Heart left ventricle (tissue), 16 donors: ENCODE measurements at regions not wholly inside any gene's neighbourhood (a gene's known extent, or its start where the extent isn't known, plus 50 kb on each side); places are given as distances from the start of the nearest gene placed in this dataset.

Experiments
- ATAC-seq, 4 donors: fragments of 200-7000 bp; cut with Tn5 transposase; one replicate each; pipeline ENCODE4 v1.9.1; 2020 to 2022; ENCODE audit warnings: moderate library complexity in 4 of 4, mild to moderate bottlenecking in 3 of 4, moderate number of reproducible peaks in 1 of 4
- DNase-seq, 5 donors: peaks; one replicate each; pipeline ENCODE4 v3.0.0-alpha.2; 2020
- H3K27ac ChIP-seq, 12 donors: fragments of 200-600 bp; sonication (generic) in 4 of 12; one replicate each; pipeline versions ENCODE4 v1.5.0 to v1.8.0; 2016 to 2022; ENCODE audit warnings: mild to moderate bottlenecking in 2 of 12
- H3K27me3 ChIP-seq, 9 donors: fragments of 200-600 bp; sonication (generic) in 2 of 9; one replicate each; pipeline versions ENCODE4 v1.5.1 to v1.8.0; 2016 to 2022; ENCODE audit warnings: mild to moderate bottlenecking in 3 of 9
- H3K36me3 ChIP-seq, 9 donors: fragments of 200-600 bp; sonication (generic) in 2 of 9; one replicate each; pipeline versions ENCODE4 v1.5.0 to v1.8.0; 2018 to 2022; ENCODE audit warnings: mild to moderate bottlenecking in 2 of 9
- H3K4me1 ChIP-seq, 12 donors: fragments of 200-600 bp; sonication (generic) in 4 of 12; one replicate each; pipeline versions ENCODE4 v1.5.0 to v1.8.0; 2016 to 2022; ENCODE audit warnings: mild to moderate bottlenecking in 3 of 12
- H3K4me3 ChIP-seq, 12 donors: fragments of 200-600 bp; sonication (generic) in 4 of 12; one replicate each; pipeline versions ENCODE4 v1.5.0 to v1.8.0; 2017 to 2022; ENCODE audit warnings: mild to moderate bottlenecking in 9 of 12, moderate library complexity in 4 of 12
- H3K9me3 ChIP-seq, 12 donors: fragments of 200-600 bp; sonication (generic) in 4 of 12; one replicate each; pipeline versions ENCODE4 v1.5.0 to v1.8.0; 2016 to 2022; ENCODE audit warnings: mild to moderate bottlenecking in 1 of 12
- POLR2A ChIP-seq, 2 donors: fragments of 450-650 bp; IDR thresholded peaks; one replicate each; pipeline ENCODE4 v1.6.1; 2017; ENCODE audit warnings: antibody characterized with exemption in 2 of 2, mild to moderate bottlenecking in 2 of 2, moderate library complexity in 2 of 2
- WGBS, 4 donors: extraction: QIAGEN DNeasy Blood & Tissue Kit in 2 of 4; methylation state at CpG; one replicate each; pipeline versions ENCODE4 v1.1.5 to v1.1.7; 2013 to 2018; 5-methylcytosine and 5-hydroxymethylcytosine counted together
- intact Hi-C, 10 donors: fragments of 100-400 bp; cut with DNase I; formaldehyde crosslinking; loops; one replicate each; pipeline versions ENCODE4 v1.11.1 to v1.14.2; 2022
- TF ChIP-seq, protein P1 (sequence below), 12 donors: fragments of 200-600 bp; sonication (generic) in 4 of 12; IDR thresholded peaks; one replicate each; pipeline versions ENCODE4 v1.5.0 to v1.8.0; 2018 to 2022; ENCODE audit warnings: antibody characterized with exemption in 12 of 12, mild to moderate bottlenecking in 5 of 12
- donor health status: ischemic (EF 13 %, LVEDD 7.1; RV severe dilation, severe dysfunction).
- donor health status: healthy with polysubstance abuse.
- donor health status: DM: no; HTN: yes; CAD: no.
- donor health status: DM: no; HTN: no; CAD: no.
- donor health status: ischemic (EF 25% LVEDD 6.9; RV normal size, moderate dysfunction).
- donor health status: ischemic (EF 25% LVEDD 5.7; RV mildly dilated, moderate dysfunction).
- donor health status: healthy.
- donor health status: DM: yes; HTN: yes; CAD: no.
- donor health status: ischemic (EF 35%, LVEDD 5.7; RV mildly dilated, moderate dysfunction).
- donor health status: nonischemic (EF 11% LVEDD 7.7; RV severe dilation, severe dysfunction).
- donor health status: DM: yes; HTN: yes; CAD: no.
- donor health status: PGD.
- donor health status: ischemic (EF 29% LVEDD 5.4; RV normal size, mild dysfunction).
- donor health status: nonischemic (EF 23%, LVEDD 6.1; RV moderate dilation, normal function).

DNA sequence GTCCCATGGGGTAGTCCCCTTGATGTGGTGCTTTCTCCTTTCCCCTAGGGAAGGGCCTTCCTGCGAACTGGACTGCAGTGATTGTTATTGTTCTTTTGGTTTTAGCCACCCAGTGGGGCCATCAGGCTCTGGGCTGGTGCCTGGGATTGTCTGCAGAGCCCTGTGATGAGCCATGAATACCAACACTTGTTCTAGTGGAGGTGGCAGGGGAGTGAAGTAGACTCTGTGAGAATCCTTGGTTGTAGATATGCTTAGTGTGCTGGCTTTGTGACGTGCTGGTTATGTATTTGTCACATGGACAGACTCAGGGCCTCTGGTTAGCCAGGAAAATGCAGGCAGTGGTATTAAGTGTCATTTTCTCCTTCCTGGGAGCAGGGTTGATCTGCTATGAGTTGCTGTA, 51.8 kb upstream of the NDUFB4 start:
- TF ChIP-seq, protein P1, sequence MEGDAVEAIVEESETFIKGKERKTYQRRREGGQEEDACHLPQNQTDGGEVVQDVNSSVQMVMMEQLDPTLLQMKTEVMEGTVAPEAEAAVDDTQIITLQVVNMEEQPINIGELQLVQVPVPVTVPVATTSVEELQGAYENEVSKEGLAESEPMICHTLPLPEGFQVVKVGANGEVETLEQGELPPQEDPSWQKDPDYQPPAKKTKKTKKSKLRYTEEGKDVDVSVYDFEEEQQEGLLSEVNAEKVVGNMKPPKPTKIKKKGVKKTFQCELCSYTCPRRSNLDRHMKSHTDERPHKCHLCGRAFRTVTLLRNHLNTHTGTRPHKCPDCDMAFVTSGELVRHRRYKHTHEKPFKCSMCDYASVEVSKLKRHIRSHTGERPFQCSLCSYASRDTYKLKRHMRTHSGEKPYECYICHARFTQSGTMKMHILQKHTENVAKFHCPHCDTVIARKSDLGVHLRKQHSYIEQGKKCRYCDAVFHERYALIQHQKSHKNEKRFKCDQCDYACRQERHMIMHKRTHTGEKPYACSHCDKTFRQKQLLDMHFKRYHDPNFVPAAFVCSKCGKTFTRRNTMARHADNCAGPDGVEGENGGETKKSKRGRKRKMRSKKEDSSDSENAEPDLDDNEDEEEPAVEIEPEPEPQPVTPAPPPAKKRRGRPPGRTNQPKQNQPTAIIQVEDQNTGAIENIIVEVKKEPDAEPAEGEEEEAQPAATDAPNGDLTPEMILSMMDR (IDR thresholded peaks at IDR 0.05), result no peak
- no peak for TF ChIP-seq POLR2A (IDR thresholded peaks at IDR 0.05)
- no peaks in the 10 kb centered on the region for H3K4me1 ChIP-seq
- no peaks in the 10 kb centered on the region for H3K36me3 ChIP-seq
- WGBS, 4 donors, result 38 to 76% (median 70%) methylated on average over 2 of the region's 2 CpGs
- H3K27ac ChIP-seq, result no peak overlapping the region
- intact Hi-C loops, result no loop called here
- no peaks in the 10 kb centered on the region for H3K27me3 ChIP-seq
- peaks cover 0 to 43% (median 23%) of the 10 kb centered on the region in 12 donors for H3K9me3 ChIP-seq
- peak in 1 of 4 donors; percentile 27 for ATAC-seq
- no peak overlapping the region for H3K4me3 ChIP-seq
- DNase-seq, result no peak

DNA sequence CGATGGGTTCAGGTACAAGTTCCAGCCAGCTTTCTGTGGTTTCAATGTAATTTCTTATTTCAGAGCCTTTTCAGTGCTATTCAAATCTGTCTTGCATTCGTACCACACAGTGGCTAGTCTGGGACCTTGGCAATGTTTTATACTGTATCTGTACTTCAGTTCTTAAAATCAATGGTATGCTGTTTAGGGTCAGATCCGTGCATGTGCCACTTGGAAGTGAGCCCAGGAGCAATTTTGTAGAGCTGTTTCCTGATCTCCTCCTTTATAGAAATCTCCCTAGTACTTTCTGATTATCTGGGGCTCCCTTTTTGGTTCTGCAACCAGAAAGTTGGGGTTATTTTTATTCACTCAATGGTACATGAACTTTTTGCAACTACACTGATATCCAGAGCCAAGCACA, 59.5 kb upstream of the NDUFB4 start:
- no peaks in the 10 kb centered on the region for H3K27me3 ChIP-seq
- H3K4me1 ChIP-seq, result peaks cover 0 to 6% (median 0%) of the 10 kb centered on the region in 12 donors
- no peak for TF ChIP-seq POLR2A (IDR thresholded peaks at IDR 0.05)
- intact Hi-C loops, result no loop called here
- no peak overlapping the region for H3K4me3 ChIP-seq
- 34 to 40% (median 37%) methylated on average over 3 of the region's 3 CpGs for WGBS, 4 donors
- ATAC-seq (peak in 1 of 4 donors; percentile 39), DNase-seq (no peak)
- H3K36me3 ChIP-seq, result no peaks in the 10 kb centered on the region
- H3K9me3 ChIP-seq, result peaks cover 0 to 48% (median 15%) of the 10 kb centered on the region in 12 donors
- H3K27ac ChIP-seq, result no peak overlapping the region

DNA sequence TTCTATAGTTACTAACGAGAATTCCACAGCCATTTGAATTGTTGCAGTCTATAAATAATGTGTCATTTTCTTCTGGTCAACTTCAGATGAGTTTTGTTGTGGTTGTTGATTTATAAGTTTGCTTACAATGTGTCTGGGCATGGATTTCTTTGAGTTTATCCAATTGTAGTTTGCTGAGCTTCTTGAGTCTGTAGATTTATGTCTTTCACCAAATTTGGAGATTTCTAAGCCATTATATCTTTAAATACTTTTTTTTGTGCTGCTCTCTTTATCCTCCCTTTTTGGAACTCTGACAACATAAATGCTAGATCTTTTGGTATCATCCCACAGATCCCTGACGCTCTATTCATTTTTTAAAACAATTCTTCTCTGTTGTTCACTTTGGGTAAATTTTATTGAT, 63.2 kb upstream of the NDUFB4 start:
- Histone ChIP-seq H3K27me3 (no peaks in the 10 kb centered on the region), H3K4me1 (peaks cover 0 to 6% (median 0%) of the 10 kb centered on the region in 12 donors), H3K36me3 (no peaks in the 10 kb centered on the region), H3K9me3 (peaks cover 0 to 24% (median 2%) of the 10 kb centered on the region in 12 donors), H3K4me3 (no peak overlapping the region), H3K27ac (no peak overlapping the region)
- ATAC-seq, result no peak
- WGBS, 4 donors, result 74 to 79% (median 78%) methylated on average over 2 of the region's 2 CpGs
- intact Hi-C loops, result no loop called here
- DNase-seq, result no peak
- TF ChIP-seq, protein P1 (IDR thresholded peaks at IDR 0.05), result no peak
- no peak for TF ChIP-seq POLR2A (IDR thresholded peaks at IDR 0.05)

DNA sequence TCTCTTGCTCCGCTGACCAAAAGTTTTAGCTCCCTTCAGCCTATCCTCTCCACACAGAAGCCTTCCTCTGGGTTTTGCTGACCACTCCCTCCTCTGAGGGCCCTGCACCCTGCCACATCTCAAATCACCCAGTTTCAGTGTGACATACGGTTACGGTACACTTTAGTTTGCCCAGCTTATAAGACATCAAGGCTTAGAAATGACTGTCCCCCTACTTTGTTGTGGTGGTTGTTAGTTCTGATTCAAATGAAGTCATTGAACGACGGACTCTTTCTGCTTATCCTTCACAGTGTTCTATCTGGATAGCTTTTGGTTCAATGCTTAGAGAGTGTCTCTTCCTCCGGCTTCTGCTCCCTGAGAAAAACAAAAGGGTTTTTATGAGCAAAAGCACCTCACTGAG, 68.0 kb upstream of the NDUFB4 start:
- ATAC-seq, result no peak
- peaks cover 0 to 9% (median 0%) of the 10 kb centered on the region in 12 donors for H3K9me3 ChIP-seq
- H3K27ac ChIP-seq, result no peak overlapping the region
- DNase-seq, result no peak
- WGBS, 4 donors, result 87 to 94% (median 91%) methylated on average over 6 of the region's 6 CpGs
- H3K27me3 ChIP-seq, result no peaks in the 10 kb centered on the region
- H3K4me3 ChIP-seq, result no peak overlapping the region
- H3K4me1 ChIP-seq, result no peaks in the 10 kb centered on the region
- no peaks in the 10 kb centered on the region for H3K36me3 ChIP-seq
- intact Hi-C loops, result no loop called here
- no peak for TF ChIP-seq POLR2A (IDR thresholded peaks at IDR 0.05)
- TF ChIP-seq, protein P1 (IDR thresholded peaks at IDR 0.05), result no peak
